Activated CD4-positive, alpha-beta T cell treated with anti-CD3 and anti-CD28 coated beads, Interleukin-2, amount 50 U/mL, for 1 hour (primary cell): ENCODE measurements at regions not wholly inside any gene's neighbourhood (a gene's known extent, or its start where the extent isn't known, plus 50 kb on each side); places are given as distances from the start of the nearest gene placed in this dataset.

Source experiments
- DNase-seq: peaks from one replicate; pipeline ENCODE4 v3.0.0-alpha.2; 2020

- no peak for DNase-seq
Measured at GRCh38 chr11:122521626-122522025, 133.9 kb upstream of the UBASH3B start.

- DNase-seq, result no peak
Measured at GRCh38 chr11:122517403-122518379, 137.8 kb upstream of the UBASH3B start.

GRCh38 chr11:122516686-122517085, 138.8 kb upstream of the UBASH3B start:
- DNase-seq, result no peak

- DNase-seq, result no peak
Measured at GRCh38 chr11:122513997-122514396, 141.5 kb upstream of the UBASH3B start.

GRCh38 chr11:122513328-122513727, 142.2 kb upstream of the UBASH3B start:
- no peak for DNase-seq

GRCh38 chr11:122512688-122513087, 142.8 kb upstream of the UBASH3B start:
- no peak for DNase-seq

GRCh38 chr11:122509899-122510298, 145.6 kb upstream of the UBASH3B start:
- no peak for DNase-seq

- DNase-seq, result no peak
Measured at GRCh38 chr11:122509091-122509490, 146.4 kb upstream of the UBASH3B start.

GRCh38 chr11:122505304-122506006, 150.1 kb upstream of the UBASH3B start:
- DNase-seq, result peak; percentile 30

- DNase-seq, result no peak
Measured at GRCh38 chr11:122494221-122494620, 161.3 kb upstream of the UBASH3B start.

GRCh38 chr11:122491509-122491908, 164.0 kb upstream of the UBASH3B start:
- no peak for DNase-seq

GRCh38 chr11:122488892-122489706, 166.4 kb upstream of the UBASH3B start:
- DNase-seq, result no peak

- DNase-seq, result no peak
Measured at GRCh38 chr11:122487669-122488068, 167.9 kb upstream of the UBASH3B start.

- no peak for DNase-seq
Measured at GRCh38 chr11:122486793-122487495, 168.6 kb upstream of the UBASH3B start.

- DNase-seq, result no peak
Measured at GRCh38 chr11:122478986-122479385, 176.5 kb upstream of the UBASH3B start.

- DNase-seq, result no peak
Measured at GRCh38 chr11:122468965-122469364, 186.6 kb upstream of the UBASH3B start.

GRCh38 chr11:122463530-122463929, 192.0 kb upstream of the UBASH3B start:
- DNase-seq, result no peak

GRCh38 chr11:122459064-122459463, 196.5 kb upstream of the UBASH3B start:
- DNase-seq, result no peak

- no peak for DNase-seq
Measured at GRCh38 chr11:122453586-122453985, 201.9 kb upstream of the UBASH3B start.

- DNase-seq, result no peak
Measured at GRCh38 chr11:122451911-122452310, 203.6 kb upstream of the UBASH3B start.

- DNase-seq, result no peak
Measured at GRCh38 chr11:122441666-122442035, 213.9 kb upstream of the UBASH3B start.
